Stomach (tissue), 4 donors: ENCODE measurements at regions not wholly inside any gene's neighbourhood (a gene's known extent, or its start where the extent isn't known, plus 50 kb on each side); places are given as distances from the start of the nearest gene placed in this dataset.

ENCODE experiments used
- CTCF ChIP-seq, 7 experiments: fragments of 450-650 bp in 4 of 7; fragments of 200-600 bp in 3 of 7; sonication (generic) in 3 of 7; IDR thresholded peaks; one replicate each; pipeline ENCODE4 v1.5.1; 2016 to 2019; ENCODE audit warnings: antibody characterized with exemption in 7 of 7, control low read depth in 2 of 7, mild to moderate bottlenecking in 1 of 7
- EP300 ChIP-seq: sonication (generic); formaldehyde crosslinking; IDR thresholded peaks from one replicate; pipeline ENCODE4 v1.6.1; 2017; ENCODE audit warnings: antibody characterized with exemption
- POLR2A ChIP-seq, 4 donors: fragments of 450-650 bp; IDR thresholded peaks; one replicate each; pipeline ENCODE4 v1.6.1; 2016; ENCODE audit warnings: antibody characterized with exemption in 4 of 4, control low read depth in 2 of 4, mild to moderate bottlenecking in 1 of 4, moderate library complexity in 1 of 4
- POLR2AphosphoS5 ChIP-seq, 3 donors: sonication (generic); formaldehyde crosslinking; IDR thresholded peaks; one replicate each; pipeline ENCODE4 v1.6.1; 2016; ENCODE audit warnings: antibody characterized with exemption in 3 of 3

- TF ChIP-seq EP300 (no peak), POLR2A (IDR thresholded peaks at IDR 0.05) (no peak), CTCF (IDR thresholded peaks at IDR 0.05) (no peak), POLR2AphosphoS5 (IDR thresholded peaks at IDR 0.05) (no peak)
Measured at GRCh38 chrX:134074151-134074550, 88.8 kb upstream of the GPC3 start.
